ENCODE measurements at regions not wholly inside any gene's neighbourhood (a gene's known extent, or its start where the extent isn't known, plus 50 kb on each side); places are given as distances from the start of the nearest gene placed in this dataset.

GRCh38 chr1:58157256-58157655 is 389.3 kb downstream of the OMA1 start:
- no peak overlapping the region for H3K27ac Mint-ChIP-seq
- no peak for TF ChIP-seq CTCF (conservative IDR thresholded peaks at IDR 0.05)
- Histone ChIP-seq H3K4me3 (ENCODE audit: low read length) (peak overlapping the region; percentile 55), H3K4me1 (ENCODE audit: control insufficient read depth, insufficient read depth, low read length) (peaks cover 10% of the 10 kb centered on the region), H3K9ac (ENCODE audit: extremely low read depth, low read length, poor library complexity, severe bottlenecking) (no peak overlapping the region), H3K27me3 (ENCODE audit: control insufficient read depth, insufficient read depth, low read length, poor library complexity, severe bottlenecking) (no peaks in the 10 kb centered on the region), H3K36me3 (ENCODE audit: control insufficient read depth, insufficient read depth, low read length) (no peaks in the 10 kb centered on the region), H3K9me3 (ENCODE audit: control insufficient read depth, low read length) (no peaks in the 10 kb centered on the region), H3K27ac (ENCODE audit: low read depth, low read length) (no peak overlapping the region)
- H3K4me3 Mint-ChIP-seq: no peak overlapping the region
- WGBS, 2 experiments (ENCODE audit: insufficient coverage in 1 of 2, insufficient read length in 1 of 2): 67 to 100% methylated on average over 1 to 4 of the region's 4 CpGs
- no peak for DNase-seq
- peaks cover 1% of the 10 kb centered on the region for H3K27me3 Mint-ChIP-seq (ENCODE audit: insufficient read depth)
- no peaks in the 10 kb centered on the region for H3K36me3 Mint-ChIP-seq (ENCODE audit: low read depth)
- H3K9me3 Mint-ChIP-seq: no peaks in the 10 kb centered on the region
- peaks cover 2% of the 10 kb centered on the region for H3K4me1 Mint-ChIP-seq

GRCh38 chr1:58156831-58157230 is 389.7 kb downstream of the OMA1 start:
- H3K9ac ChIP-seq (ENCODE audit: extremely low read depth, low read length, poor library complexity, severe bottlenecking): no peak overlapping the region
- Mint-ChIP-seq H3K9me3 (no peaks in the 10 kb centered on the region), H3K36me3 (ENCODE audit: low read depth) (no peaks in the 10 kb centered on the region), H3K27ac (no peak overlapping the region), H3K4me3 (no peak overlapping the region), H3K4me1 (peaks cover 2% of the 10 kb centered on the region), H3K27me3 (ENCODE audit: insufficient read depth) (peaks cover 3% of the 10 kb centered on the region)
- H3K36me3 ChIP-seq (ENCODE audit: control insufficient read depth, insufficient read depth, low read length): no peaks in the 10 kb centered on the region
- H3K27me3 ChIP-seq (ENCODE audit: control insufficient read depth, insufficient read depth, low read length, poor library complexity, severe bottlenecking): no peaks in the 10 kb centered on the region
- H3K27ac ChIP-seq (ENCODE audit: low read depth, low read length): no peak overlapping the region
- TF ChIP-seq CTCF (conservative IDR thresholded peaks at IDR 0.05): no peak
- DNase-seq: no peak
- 86 to 100% methylated on average over 1 to 3 of the region's 3 CpGs for WGBS, 2 experiments (ENCODE audit: insufficient coverage in 1 of 2, insufficient read length in 1 of 2)
- peaks cover 10% of the 10 kb centered on the region for H3K4me1 ChIP-seq (ENCODE audit: control insufficient read depth, insufficient read depth, low read length)
- no peak overlapping the region for H3K4me3 ChIP-seq (ENCODE audit: low read length)
- H3K9me3 ChIP-seq (ENCODE audit: control insufficient read depth, low read length): no peaks in the 10 kb centered on the region

GRCh38 chr1:58156124-58156468 is 390.4 kb downstream of the OMA1 start:
- Mint-ChIP-seq H3K36me3 (ENCODE audit: low read depth) (no peaks in the 10 kb centered on the region), H3K4me1 (peaks cover 2% of the 10 kb centered on the region), H3K27ac (no peak overlapping the region), H3K9me3 (no peaks in the 10 kb centered on the region), H3K27me3 (ENCODE audit: insufficient read depth) (peaks cover 3% of the 10 kb centered on the region), H3K4me3 (no peak overlapping the region)
- DNase-seq: no peak
- no peak for TF ChIP-seq CTCF (conservative IDR thresholded peaks at IDR 0.05)
- peaks cover 10% of the 10 kb centered on the region for H3K4me1 ChIP-seq (ENCODE audit: control insufficient read depth, insufficient read depth, low read length)
- H3K9me3 ChIP-seq (ENCODE audit: control insufficient read depth, low read length): no peaks in the 10 kb centered on the region
- no peak overlapping the region for H3K27ac ChIP-seq (ENCODE audit: low read depth, low read length)
- H3K4me3 ChIP-seq (ENCODE audit: low read length): no peak overlapping the region
- no peaks in the 10 kb centered on the region for H3K27me3 ChIP-seq (ENCODE audit: control insufficient read depth, insufficient read depth, low read length, poor library complexity, severe bottlenecking)
- H3K36me3 ChIP-seq (ENCODE audit: control insufficient read depth, insufficient read depth, low read length): no peaks in the 10 kb centered on the region
- no peak overlapping the region for H3K9ac ChIP-seq (ENCODE audit: extremely low read depth, low read length, poor library complexity, severe bottlenecking)
- WGBS, 2 experiments (ENCODE audit: insufficient coverage in 1 of 2, insufficient read length in 1 of 2): 93 to 100% methylated on average over 1 of the region's 1 CpG
